GM19328 (cell line): ENCODE measurements at regions not wholly inside any gene's neighbourhood (a gene's known extent, or its start where the extent isn't known, plus 50 kb on each side); places are given as distances from the start of the nearest gene placed in this dataset.

ENCODE experiments used
- ATAC-seq: cut with Tn5 transposase; IDR thresholded peaks from one replicate; pipeline ENCODE4 v1.9.1; 2021; ENCODE audit warnings: mild to moderate bottlenecking, moderate library complexity; ENCODE audit not compliant: unreplicated experiment

GRCh38 chr2:133806564-133806963, 238.3 kb upstream of the NCKAP5 start:
- no peak for ATAC-seq

GRCh38 chr2:133809485-133809884, 241.2 kb upstream of the NCKAP5 start:
- ATAC-seq, result no peak

GRCh38 chr2:133810559-133810958, 242.3 kb upstream of the NCKAP5 start:
- ATAC-seq, result no peak

GRCh38 chr2:133811409-133812125, 243.3 kb upstream of the NCKAP5 start:
- no peak for ATAC-seq

- no peak for ATAC-seq
These were observed 244.8 kb upstream of the NCKAP5 start for GRCh38 chr2:133812826-133813617.

GRCh38 chr2:133814890-133815289, 246.6 kb upstream of the NCKAP5 start:
- no peak for ATAC-seq

GRCh38 chr2:133816037-133816436, 247.8 kb upstream of the NCKAP5 start:
- ATAC-seq, result no peak

- ATAC-seq, result no peak
These were observed 249.7 kb upstream of the NCKAP5 start for GRCh38 chr2:133817680-133818566.

- ATAC-seq, result no peak
These were observed 250.4 kb upstream of the NCKAP5 start for GRCh38 chr2:133818661-133819060.

- no peak for ATAC-seq
These were observed 251.6 kb upstream of the NCKAP5 start for GRCh38 chr2:133819906-133820305.

GRCh38 chr2:133821107-133821760, 253.0 kb upstream of the NCKAP5 start:
- ATAC-seq, result no peak

GRCh38 chr2:133822517-133823225, 254.4 kb upstream of the NCKAP5 start:
- no peak for ATAC-seq

- no peak for ATAC-seq
These were observed 254.9 kb upstream of the NCKAP5 start for GRCh38 chr2:133823226-133823550.

GRCh38 chr2:133824869-133825268, 256.6 kb upstream of the NCKAP5 start:
- ATAC-seq, result no peak

- no peak for ATAC-seq
These were observed 257.5 kb upstream of the NCKAP5 start for GRCh38 chr2:133825778-133826177.

GRCh38 chr2:133828913-133829312, 260.6 kb upstream of the NCKAP5 start:
- ATAC-seq, result no peak

- ATAC-seq, result no peak
These were observed 261.3 kb upstream of the NCKAP5 start for GRCh38 chr2:133829450-133830020.

GRCh38 chr2:133833746-133834145, 265.5 kb upstream of the NCKAP5 start:
- no peak for ATAC-seq

GRCh38 chr2:133835821-133836619, 267.8 kb upstream of the NCKAP5 start:
- no peak for ATAC-seq
